ENCODE measurements at regions not wholly inside any gene's neighbourhood (a gene's known extent, or its start where the extent isn't known, plus 50 kb on each side); places are given as distances from the start of the nearest gene placed in this dataset.

GRCh38 chrX:43188296-43188695 lies 410.3 kb upstream of the PPP1R2C start:
- TF ChIP-seq CTCF (IDR thresholded peaks at IDR 0.05) (no peak), EP300 (IDR thresholded peaks at IDR 0.05) (no peak), POLR2A (IDR thresholded peaks at IDR 0.05) (no peak)
- 88 to 97% (median 93%) methylated on average over 1 of the region's 1 CpG for WGBS, 3 donors

GRCh38 chrX:43211570-43211969 lies 433.6 kb upstream of the PPP1R2C start:
- no peak for TF ChIP-seq EP300 (IDR thresholded peaks at IDR 0.05)
- TF ChIP-seq CTCF (IDR thresholded peaks at IDR 0.05) = no peak
- TF ChIP-seq POLR2A (IDR thresholded peaks at IDR 0.05) = no peak

More at GRCh38 chrX:43188296-43188695, 410.3 kb upstream of the PPP1R2C start:
- no peaks in the 10 kb centered on the region for H3K4me1 ChIP-seq (ENCODE audit: insufficient read depth)
- H3K27me3 ChIP-seq = no peaks in the 10 kb centered on the region
- H3K36me3 ChIP-seq = no peaks in the 10 kb centered on the region
- intact Hi-C loops (cut with DNase I) = no loop called here
- no peaks in the 10 kb centered on the region for H3K9me3 ChIP-seq
- DNase-seq = no peak
- H3K27ac ChIP-seq = no peak overlapping the region
- H3K4me3 ChIP-seq = no peak overlapping the region

GRCh38 chrX:43218198-43218597 lies 437.9 kb upstream of the MAOA start:
- Histone ChIP-seq H3K27me3 (no peaks in the 10 kb centered on the region), H3K4me1 (ENCODE audit: insufficient read depth) (no peaks in the 10 kb centered on the region), H3K4me3 (no peak overlapping the region), H3K27ac (no peak overlapping the region), H3K36me3 (no peaks in the 10 kb centered on the region), H3K9me3 (no peaks in the 10 kb centered on the region)
- DNase-seq = no peak
- no peak for TF ChIP-seq CTCF (IDR thresholded peaks at IDR 0.05)
- TF ChIP-seq EP300 (IDR thresholded peaks at IDR 0.05) = no peak
- no peak for TF ChIP-seq POLR2A (IDR thresholded peaks at IDR 0.05)
- 7 to 8% (median 8%) methylated on average over 2 of the region's 2 CpGs for WGBS, 3 donors
- intact Hi-C loops (cut with DNase I) = no loop called here

More at GRCh38 chrX:43211570-43211969, 433.6 kb upstream of the PPP1R2C start:
- Histone ChIP-seq H3K36me3 (no peaks in the 10 kb centered on the region), H3K27me3 (no peaks in the 10 kb centered on the region), H3K9me3 (no peaks in the 10 kb centered on the region), H3K27ac (no peak overlapping the region), H3K4me1 (ENCODE audit: insufficient read depth) (no peaks in the 10 kb centered on the region), H3K4me3 (no peak overlapping the region)
- intact Hi-C loops (cut with DNase I) = no loop called here
- no peak for DNase-seq

GRCh38 chrX:43224496-43224895 lies 431.6 kb upstream of the MAOA start:
- Histone ChIP-seq H3K4me3 (no peak overlapping the region), H3K27me3 (no peaks in the 10 kb centered on the region), H3K4me1 (ENCODE audit: insufficient read depth) (no peaks in the 10 kb centered on the region), H3K9me3 (no peaks in the 10 kb centered on the region), H3K27ac (no peak overlapping the region), H3K36me3 (no peaks in the 10 kb centered on the region)
- intact Hi-C loops (cut with DNase I) = no loop called here
- TF ChIP-seq CTCF (IDR thresholded peaks at IDR 0.05) = no peak
- no peak for TF ChIP-seq POLR2A (IDR thresholded peaks at IDR 0.05)
- no peak for TF ChIP-seq EP300 (IDR thresholded peaks at IDR 0.05)
- DNase-seq = no peak
